ENCODE measurements at regions not wholly inside any gene's neighbourhood (a gene's known extent, or its start where the extent isn't known, plus 50 kb on each side); places are given as distances from the start of the nearest gene placed in this dataset.

GRCh38 chr5:174649391-174649790, 75.0 kb upstream of the MSX2 start:
- WGBS: 91% methylated on average over 8 of the region's 8 CpGs
- Histone ChIP-seq H3K9me3 (ENCODE audit: control insufficient read depth in 4 of 4, low read length in 3 of 4) (peaks cover 0 to 12% (median 0%) of the 10 kb centered on the region in 4 donors), H3K27ac (ENCODE audit: low read depth in 1 of 2, low read length in 2 of 2) (no peak overlapping the region), H3K36me3 (ENCODE audit: control insufficient read depth in 4 of 4, insufficient read depth in 3 of 4, low read depth in 1 of 4, low read length in 3 of 4) (no peaks in the 10 kb centered on the region), H3K4me1 (ENCODE audit: control insufficient read depth in 4 of 4, insufficient read depth in 4 of 4, low read length in 3 of 4) (no peaks in the 10 kb centered on the region), H3K27me3 (ENCODE audit: control insufficient read depth in 4 of 4, insufficient read depth in 4 of 4, low read length in 3 of 4) (peaks cover 0 to 2% (median under 1%) of the 10 kb centered on the region in 4 donors), H3K9ac (ENCODE audit: low read depth in 1 of 2, low read length in 2 of 2) (no peak overlapping the region), H3K4me3 (ENCODE audit: low read depth in 1 of 3, low read length in 3 of 3) (no peak overlapping the region)
- no peak for TF ChIP-seq RXRA (IDR thresholded peaks at IDR 0.05)
- TF ChIP-seq JUND (IDR thresholded peaks at IDR 0.05): no peak
- no peak for TF ChIP-seq GABPA (IDR thresholded peaks at IDR 0.05 in 1 of 2, conservative IDR thresholded peaks at IDR 0.05 in 1 of 2)
- no peak for TF ChIP-seq FOXA1 (IDR thresholded peaks at IDR 0.05)
- no peak for TF ChIP-seq SP1 (IDR thresholded peaks at IDR 0.05)
- TF ChIP-seq, protein P1, sequence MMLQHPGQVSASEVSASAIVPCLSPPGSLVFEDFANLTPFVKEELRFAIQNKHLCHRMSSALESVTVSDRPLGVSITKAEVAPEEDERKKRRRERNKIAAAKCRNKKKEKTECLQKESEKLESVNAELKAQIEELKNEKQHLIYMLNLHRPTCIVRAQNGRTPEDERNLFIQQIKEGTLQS (IDR thresholded peaks at IDR 0.05): no peak
- no peak for TF ChIP-seq RAD21 (IDR thresholded peaks at IDR 0.05)
- TF ChIP-seq FOXA2 (IDR thresholded peaks at IDR 0.05): no peak
- no peak for TF ChIP-seq EGR1 (IDR thresholded peaks at IDR 0.05; ENCODE audit: low read depth in 2 of 2)
- TF ChIP-seq ZBTB33 (IDR thresholded peaks at IDR 0.05): no peak
- no peak for TF ChIP-seq HNF4A (conservative IDR thresholded peaks at IDR 0.05)
- TF ChIP-seq, protein P2, sequence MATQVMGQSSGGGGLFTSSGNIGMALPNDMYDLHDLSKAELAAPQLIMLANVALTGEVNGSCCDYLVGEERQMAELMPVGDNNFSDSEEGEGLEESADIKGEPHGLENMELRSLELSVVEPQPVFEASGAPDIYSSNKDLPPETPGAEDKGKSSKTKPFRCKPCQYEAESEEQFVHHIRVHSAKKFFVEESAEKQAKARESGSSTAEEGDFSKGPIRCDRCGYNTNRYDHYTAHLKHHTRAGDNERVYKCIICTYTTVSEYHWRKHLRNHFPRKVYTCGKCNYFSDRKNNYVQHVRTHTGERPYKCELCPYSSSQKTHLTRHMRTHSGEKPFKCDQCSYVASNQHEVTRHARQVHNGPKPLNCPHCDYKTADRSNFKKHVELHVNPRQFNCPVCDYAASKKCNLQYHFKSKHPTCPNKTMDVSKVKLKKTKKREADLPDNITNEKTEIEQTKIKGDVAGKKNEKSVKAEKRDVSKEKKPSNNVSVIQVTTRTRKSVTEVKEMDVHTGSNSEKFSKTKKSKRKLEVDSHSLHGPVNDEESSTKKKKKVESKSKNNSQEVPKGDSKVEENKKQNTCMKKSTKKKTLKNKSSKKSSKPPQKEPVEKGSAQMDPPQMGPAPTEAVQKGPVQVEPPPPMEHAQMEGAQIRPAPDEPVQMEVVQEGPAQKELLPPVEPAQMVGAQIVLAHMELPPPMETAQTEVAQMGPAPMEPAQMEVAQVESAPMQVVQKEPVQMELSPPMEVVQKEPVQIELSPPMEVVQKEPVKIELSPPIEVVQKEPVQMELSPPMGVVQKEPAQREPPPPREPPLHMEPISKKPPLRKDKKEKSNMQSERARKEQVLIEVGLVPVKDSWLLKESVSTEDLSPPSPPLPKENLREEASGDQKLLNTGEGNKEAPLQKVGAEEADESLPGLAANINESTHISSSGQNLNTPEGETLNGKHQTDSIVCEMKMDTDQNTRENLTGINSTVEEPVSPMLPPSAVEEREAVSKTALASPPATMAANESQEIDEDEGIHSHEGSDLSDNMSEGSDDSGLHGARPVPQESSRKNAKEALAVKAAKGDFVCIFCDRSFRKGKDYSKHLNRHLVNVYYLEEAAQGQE (IDR thresholded peaks at IDR 0.05): no peak
- no peak for TF ChIP-seq MAX (IDR thresholded peaks at IDR 0.05)
- TF ChIP-seq NR2F2 (IDR thresholded peaks at IDR 0.05): no peak
- TF ChIP-seq TAF1 (conservative IDR thresholded peaks at IDR 0.05): no peak
- TF ChIP-seq YY1 (IDR thresholded peaks at IDR 0.05): no peak
- DNase-seq (ENCODE audit: low spot score): no peak

DNA sequence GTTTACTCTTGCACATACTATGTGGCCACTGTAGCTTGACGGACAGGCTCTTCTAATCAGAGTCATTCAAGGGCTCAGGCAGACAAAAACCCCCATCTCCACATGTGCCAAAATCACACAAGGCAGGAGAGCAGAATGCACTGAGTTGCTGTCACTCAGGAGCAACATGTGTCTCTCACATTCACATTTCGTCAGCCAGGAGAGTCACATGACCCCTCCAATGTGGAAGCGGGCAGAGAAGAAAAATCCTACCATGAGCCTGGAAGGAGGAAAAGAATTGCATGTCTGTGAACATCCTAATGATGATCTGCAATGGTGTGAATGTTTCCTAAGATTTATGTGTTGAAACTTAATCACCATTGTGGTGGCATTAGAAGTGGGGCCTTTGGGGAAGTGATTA, 69.9 kb upstream of the MSX2 start:
- 65% methylated on average over 3 of the region's 3 CpGs for WGBS
- Histone ChIP-seq H3K27ac (ENCODE audit: low read depth in 1 of 2, low read length in 2 of 2) (no peak overlapping the region), H3K4me3 (ENCODE audit: low read depth in 1 of 3, low read length in 3 of 3) (no peak overlapping the region), H3K9me3 (ENCODE audit: control insufficient read depth in 4 of 4, low read length in 3 of 4) (peaks cover 0 to 3% (median 0%) of the 10 kb centered on the region in 4 donors), H3K4me1 (ENCODE audit: control insufficient read depth in 4 of 4, insufficient read depth in 4 of 4, low read length in 3 of 4) (no peaks in the 10 kb centered on the region), H3K36me3 (ENCODE audit: control insufficient read depth in 4 of 4, insufficient read depth in 3 of 4, low read depth in 1 of 4, low read length in 3 of 4) (no peaks in the 10 kb centered on the region), H3K9ac (ENCODE audit: low read depth in 1 of 2, low read length in 2 of 2) (no peak overlapping the region), H3K27me3 (ENCODE audit: control insufficient read depth in 4 of 4, insufficient read depth in 4 of 4, low read length in 3 of 4) (peaks cover 0 to 6% (median under 1%) of the 10 kb centered on the region in 4 donors)
- TF ChIP-seq TAF1 (conservative IDR thresholded peaks at IDR 0.05): no peak
- TF ChIP-seq GABPA (IDR thresholded peaks at IDR 0.05 in 1 of 2, conservative IDR thresholded peaks at IDR 0.05 in 1 of 2): no peak
- no peak for TF ChIP-seq HNF4G (IDR thresholded peaks at IDR 0.05)
- no peak for TF ChIP-seq FOXA1 (IDR thresholded peaks at IDR 0.05)
- no peak for TF ChIP-seq ZBTB33 (IDR thresholded peaks at IDR 0.05)
- no peak for TF ChIP-seq MAX (IDR thresholded peaks at IDR 0.05)
- TF ChIP-seq EGR1 (IDR thresholded peaks at IDR 0.05; ENCODE audit: low read depth in 2 of 2): no peak
- DNase-seq (ENCODE audit: low spot score): no peak
